ENCODE measurements at regions not wholly inside any gene's neighbourhood (a gene's known extent, or its start where the extent isn't known, plus 50 kb on each side); places are given as distances from the start of the nearest gene placed in this dataset.

- TF ChIP-seq CTCF (IDR thresholded peaks at IDR 0.05) (no peak), JUN (IDR thresholded peaks at IDR 0.05) (no peak), BHLHE40 (IDR thresholded peaks at IDR 0.05; ENCODE audit: low read depth, low read length) (no peak), CBX8 (IDR thresholded peaks at IDR 0.05) (no peak)
- TF ChIP-seq, protein P1, sequence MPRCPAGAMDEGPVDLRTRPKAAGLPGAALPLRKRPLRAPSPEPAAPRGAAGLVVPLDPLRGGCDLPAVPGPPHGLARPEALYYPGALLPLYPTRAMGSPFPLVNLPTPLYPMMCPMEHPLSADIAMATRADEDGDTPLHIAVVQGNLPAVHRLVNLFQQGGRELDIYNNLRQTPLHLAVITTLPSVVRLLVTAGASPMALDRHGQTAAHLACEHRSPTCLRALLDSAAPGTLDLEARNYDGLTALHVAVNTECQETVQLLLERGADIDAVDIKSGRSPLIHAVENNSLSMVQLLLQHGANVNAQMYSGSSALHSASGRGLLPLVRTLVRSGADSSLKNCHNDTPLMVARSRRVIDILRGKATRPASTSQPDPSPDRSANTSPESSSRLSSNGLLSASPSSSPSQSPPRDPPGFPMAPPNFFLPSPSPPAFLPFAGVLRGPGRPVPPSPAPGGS (IDR thresholded peaks at IDR 0.05): no peak
- TF ChIP-seq, protein P2, sequence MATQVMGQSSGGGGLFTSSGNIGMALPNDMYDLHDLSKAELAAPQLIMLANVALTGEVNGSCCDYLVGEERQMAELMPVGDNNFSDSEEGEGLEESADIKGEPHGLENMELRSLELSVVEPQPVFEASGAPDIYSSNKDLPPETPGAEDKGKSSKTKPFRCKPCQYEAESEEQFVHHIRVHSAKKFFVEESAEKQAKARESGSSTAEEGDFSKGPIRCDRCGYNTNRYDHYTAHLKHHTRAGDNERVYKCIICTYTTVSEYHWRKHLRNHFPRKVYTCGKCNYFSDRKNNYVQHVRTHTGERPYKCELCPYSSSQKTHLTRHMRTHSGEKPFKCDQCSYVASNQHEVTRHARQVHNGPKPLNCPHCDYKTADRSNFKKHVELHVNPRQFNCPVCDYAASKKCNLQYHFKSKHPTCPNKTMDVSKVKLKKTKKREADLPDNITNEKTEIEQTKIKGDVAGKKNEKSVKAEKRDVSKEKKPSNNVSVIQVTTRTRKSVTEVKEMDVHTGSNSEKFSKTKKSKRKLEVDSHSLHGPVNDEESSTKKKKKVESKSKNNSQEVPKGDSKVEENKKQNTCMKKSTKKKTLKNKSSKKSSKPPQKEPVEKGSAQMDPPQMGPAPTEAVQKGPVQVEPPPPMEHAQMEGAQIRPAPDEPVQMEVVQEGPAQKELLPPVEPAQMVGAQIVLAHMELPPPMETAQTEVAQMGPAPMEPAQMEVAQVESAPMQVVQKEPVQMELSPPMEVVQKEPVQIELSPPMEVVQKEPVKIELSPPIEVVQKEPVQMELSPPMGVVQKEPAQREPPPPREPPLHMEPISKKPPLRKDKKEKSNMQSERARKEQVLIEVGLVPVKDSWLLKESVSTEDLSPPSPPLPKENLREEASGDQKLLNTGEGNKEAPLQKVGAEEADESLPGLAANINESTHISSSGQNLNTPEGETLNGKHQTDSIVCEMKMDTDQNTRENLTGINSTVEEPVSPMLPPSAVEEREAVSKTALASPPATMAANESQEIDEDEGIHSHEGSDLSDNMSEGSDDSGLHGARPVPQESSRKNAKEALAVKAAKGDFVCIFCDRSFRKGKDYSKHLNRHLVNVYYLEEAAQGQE (IDR thresholded peaks at IDR 0.05): no peak
- TF ChIP-seq, protein P3, sequence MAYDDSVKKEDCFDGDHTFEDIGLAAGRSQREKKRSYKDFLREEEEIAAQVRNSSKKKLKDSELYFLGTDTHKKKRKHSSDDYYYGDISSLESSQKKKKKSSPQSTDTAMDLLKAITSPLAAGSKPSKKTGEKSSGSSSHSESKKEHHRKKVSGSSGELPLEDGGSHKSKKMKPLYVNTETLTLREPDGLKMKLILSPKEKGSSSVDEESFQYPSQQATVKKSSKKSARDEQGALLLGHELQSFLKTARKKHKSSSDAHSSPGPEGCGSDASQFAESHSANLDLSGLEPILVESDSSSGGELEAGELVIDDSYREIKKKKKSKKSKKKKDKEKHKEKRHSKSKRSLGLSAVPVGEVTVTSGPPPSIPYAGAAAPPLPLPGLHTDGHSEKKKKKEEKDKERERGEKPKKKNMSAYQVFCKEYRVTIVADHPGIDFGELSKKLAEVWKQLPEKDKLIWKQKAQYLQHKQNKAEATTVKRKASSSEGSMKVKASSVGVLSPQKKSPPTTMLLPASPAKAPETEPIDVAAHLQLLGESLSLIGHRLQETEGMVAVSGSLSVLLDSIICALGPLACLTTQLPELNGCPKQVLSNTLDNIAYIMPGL (CRISPR knock-in tag; IDR thresholded peaks at IDR 0.05; ENCODE audit: borderline replicate concordance): no peak
Measured at GRCh38 chr11:12321217-12321937, 56.0 kb upstream of the PARVA start.
